ENCODE measurements at regions not wholly inside any gene's neighbourhood (a gene's known extent, or its start where the extent isn't known, plus 50 kb on each side); places are given as distances from the start of the nearest gene placed in this dataset.

- TF ChIP-seq, protein P1, sequence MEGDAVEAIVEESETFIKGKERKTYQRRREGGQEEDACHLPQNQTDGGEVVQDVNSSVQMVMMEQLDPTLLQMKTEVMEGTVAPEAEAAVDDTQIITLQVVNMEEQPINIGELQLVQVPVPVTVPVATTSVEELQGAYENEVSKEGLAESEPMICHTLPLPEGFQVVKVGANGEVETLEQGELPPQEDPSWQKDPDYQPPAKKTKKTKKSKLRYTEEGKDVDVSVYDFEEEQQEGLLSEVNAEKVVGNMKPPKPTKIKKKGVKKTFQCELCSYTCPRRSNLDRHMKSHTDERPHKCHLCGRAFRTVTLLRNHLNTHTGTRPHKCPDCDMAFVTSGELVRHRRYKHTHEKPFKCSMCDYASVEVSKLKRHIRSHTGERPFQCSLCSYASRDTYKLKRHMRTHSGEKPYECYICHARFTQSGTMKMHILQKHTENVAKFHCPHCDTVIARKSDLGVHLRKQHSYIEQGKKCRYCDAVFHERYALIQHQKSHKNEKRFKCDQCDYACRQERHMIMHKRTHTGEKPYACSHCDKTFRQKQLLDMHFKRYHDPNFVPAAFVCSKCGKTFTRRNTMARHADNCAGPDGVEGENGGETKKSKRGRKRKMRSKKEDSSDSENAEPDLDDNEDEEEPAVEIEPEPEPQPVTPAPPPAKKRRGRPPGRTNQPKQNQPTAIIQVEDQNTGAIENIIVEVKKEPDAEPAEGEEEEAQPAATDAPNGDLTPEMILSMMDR (IDR thresholded peaks at IDR 0.05): no peak
- TF ChIP-seq POLR2A (IDR thresholded peaks at IDR 0.05): no peak
These were observed 169.0 kb downstream of the MYCN start for GRCh38 chr2:16109368-16109820.
